ENCODE measurements at regions not wholly inside any gene's neighbourhood (a gene's known extent, or its start where the extent isn't known, plus 50 kb on each side); places are given as distances from the start of the nearest gene placed in this dataset.

DNA sequence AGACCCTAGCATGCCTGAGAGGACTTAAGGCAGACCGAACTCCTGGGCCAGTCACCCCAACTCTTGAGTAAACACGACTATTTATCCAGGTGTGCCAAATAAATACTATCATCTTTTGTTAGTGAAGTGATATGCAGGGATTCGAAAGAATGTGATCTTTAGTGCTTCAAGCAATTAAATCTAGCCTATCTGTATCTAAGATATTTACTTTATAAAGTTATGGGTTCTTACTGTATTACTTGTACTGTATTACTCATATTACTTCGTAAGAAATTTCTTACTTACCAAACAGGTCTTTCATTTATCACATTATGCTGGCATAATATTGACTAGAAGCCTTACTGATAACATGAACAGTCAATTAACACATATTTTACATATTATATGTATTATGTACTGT, 211.6 kb upstream of the NECTIN3 start:
- TF ChIP-seq CTCF (conservative IDR thresholded peaks at IDR 0.05; ENCODE audit: low read length) (no peak), EZH2phosphoT487 (IDR thresholded peaks at IDR 0.05; ENCODE audit: borderline replicate concordance, low read depth, low read length) (no peak)
